HUDEP-2 (cell line): ENCODE measurements at regions not wholly inside any gene's neighbourhood (a gene's known extent, or its start where the extent isn't known, plus 50 kb on each side); places are given as distances from the start of the nearest gene placed in this dataset.

Experiments used
- DNase-seq, 76 experiments: peaks; one replicate each; lab custom pipeline; 2025; ENCODE audit not compliant: unreplicated experiment in 76 of 76; lab: John Stamatoyannopoulos, UW

DNA sequence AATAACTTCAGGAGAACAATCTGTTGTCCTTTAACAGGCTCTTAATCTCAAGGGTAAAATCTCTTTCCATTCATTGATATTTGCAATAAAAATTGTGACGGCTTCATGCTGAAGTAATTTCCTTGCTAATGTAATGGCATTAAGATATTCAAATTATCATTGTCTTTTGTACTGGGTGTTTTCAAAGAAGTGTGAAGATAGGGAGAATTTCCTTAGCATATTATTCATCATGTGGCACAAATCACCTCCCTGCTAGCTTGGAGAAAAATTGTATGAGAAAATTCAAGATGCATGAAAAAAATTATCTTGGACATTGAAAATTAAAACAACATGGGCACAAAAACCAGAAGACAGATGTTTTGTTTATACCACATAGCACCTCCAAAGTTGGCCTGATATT, 63.6 kb upstream of the ARID2 start:
- DNase-seq: no peak

DNA sequence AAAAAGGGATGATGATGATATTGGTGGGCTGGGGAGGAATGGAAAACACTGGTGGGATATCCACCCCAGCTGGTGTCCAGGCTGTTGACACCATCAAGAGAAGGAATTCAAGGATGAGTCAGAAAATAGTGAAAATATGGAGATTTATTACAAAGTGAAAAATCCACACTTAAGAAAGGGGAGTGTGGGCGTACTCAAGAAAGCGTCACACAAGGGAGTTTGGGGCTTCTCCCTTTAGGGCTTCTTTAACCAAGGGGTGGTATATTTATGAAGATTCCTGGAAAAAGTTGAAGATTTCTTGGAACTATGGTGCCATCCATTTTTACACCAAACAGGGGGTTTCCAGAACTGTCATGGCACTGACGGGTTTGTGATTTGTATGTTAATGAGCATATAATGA, 63.1 kb upstream of the ARID2 start:
- DNase-seq: no peak

DNA sequence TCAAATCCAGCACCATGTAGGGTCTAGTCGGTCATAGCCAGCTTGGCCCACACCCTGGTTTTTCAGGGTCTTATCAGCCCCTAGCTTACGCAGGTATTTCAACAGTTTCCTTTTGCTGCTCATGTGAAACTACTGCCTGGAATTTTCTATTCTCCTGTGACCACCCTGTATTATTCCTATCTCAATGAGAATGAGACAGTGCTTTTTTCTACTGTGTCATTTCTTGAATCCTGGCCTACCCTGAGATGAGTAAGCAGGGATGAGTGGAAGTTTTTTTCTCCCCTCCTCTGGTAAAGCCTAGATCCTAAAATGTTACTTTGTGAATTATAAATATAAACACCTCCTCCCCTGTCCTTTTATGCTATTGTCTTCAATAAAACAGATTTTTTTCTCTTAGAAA, 62.7 kb upstream of the ARID2 start:
- no peak for DNase-seq

DNA sequence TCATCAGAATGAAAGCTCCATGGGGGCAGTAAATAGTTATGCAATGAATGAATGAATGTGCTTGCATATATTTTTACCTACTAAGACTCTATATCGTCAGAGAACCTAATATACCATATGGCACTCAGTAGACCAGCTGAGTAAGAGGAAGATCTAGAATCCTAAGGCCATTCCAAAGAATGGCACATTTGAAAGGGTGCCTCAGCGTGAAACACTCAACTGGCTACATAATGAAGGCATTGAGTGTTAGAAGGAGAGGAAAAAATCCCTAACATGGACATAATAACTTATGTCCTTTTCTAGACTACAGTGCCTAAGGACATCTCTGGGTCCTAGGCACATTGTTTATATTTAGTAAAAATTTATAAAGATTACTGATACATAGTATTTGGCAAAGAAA, 61.7 kb upstream of the ARID2 start:
- DNase-seq: no peak

DNA sequence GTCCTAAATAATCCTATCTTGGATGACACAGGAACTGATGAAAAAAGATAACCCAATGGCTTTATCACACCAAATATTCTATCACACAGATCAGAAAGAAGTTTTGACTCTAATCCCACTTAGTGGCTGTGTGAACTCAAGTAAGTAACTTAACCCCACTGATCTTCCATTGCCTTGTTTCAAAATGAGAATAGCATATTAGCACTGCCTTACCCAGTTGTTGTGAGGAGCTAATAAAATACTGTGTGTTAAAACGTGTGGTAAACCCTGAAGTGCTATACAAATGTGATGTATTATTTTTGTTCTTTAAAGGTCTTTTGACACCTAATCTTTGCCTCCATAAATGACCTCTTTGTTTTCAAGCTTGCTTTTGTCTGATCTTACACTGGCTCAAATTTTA, 60.9 kb upstream of the ARID2 start:
- DNase-seq: no peak

DNA sequence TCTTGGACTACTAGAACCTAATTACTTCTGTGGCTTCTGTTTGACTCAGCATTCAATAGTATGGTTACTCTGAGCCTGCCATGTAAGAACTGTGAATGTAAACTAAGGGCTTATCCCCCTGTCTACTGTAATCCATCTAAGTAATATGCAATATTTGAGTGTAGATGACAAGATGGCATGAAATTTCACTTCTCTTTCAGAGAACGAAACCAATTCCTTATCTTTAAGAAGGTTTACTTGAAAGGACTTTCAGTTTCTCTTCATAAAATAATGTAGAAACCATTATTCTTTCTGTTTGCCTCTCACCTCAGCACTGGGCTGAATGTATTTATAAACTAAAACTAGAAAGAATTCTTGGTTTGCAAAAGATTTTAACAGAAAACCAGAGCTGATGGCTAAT, 60.4 kb upstream of the ARID2 start:
- DNase-seq: no peak

DNA sequence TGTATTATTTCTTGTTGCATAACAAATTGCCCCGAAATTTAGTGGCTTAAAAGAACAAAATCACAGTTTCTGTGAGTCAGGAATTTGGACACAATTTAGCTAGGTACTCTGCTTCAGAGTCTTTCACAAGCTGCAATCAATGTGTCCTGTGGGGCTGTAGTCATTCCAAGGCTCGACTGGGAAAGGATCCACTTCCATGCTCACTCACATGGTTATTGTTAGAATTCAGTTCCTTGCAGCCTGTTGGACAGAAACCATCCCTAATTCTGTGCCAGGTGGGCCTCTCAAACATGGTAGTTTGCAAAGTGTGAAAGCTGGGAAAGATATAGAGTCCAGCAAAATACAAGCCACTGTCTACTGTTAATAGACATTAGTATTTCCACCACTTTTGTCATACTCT, 59.7 kb upstream of the ARID2 start:
- no peak for DNase-seq

DNA sequence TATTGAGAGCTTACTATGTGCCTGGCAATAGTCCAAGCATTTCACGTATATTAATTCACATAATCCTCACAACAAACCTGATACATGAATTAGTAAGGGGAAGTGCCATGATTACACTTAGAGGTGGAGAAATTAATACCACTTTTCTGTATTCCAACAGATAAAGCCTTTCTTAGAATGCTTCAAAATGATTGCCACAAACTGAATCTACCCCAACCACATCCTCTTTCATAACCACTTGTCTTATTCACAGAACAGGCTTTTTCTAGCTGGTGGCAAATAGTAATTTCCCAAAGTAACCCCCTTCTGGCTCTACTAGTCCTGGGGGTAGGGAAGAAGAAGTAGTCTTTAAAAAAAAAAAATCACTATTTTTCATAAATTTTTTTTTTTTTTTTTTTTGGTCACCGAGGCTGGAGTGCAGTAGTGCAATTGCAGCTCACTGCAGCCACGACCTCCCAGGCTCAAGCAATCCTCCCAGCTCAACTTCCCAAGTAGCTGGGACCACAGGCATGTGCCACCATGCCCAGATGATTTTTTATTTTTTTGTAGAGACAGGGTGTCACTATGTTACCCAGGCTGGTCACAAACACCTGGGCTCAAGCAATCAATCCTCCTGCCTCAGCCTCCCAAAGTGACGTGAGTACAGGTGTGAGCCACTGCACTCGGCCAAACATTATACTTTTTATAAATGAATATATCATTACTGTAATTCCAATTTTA, 59.0 kb upstream of the ARID2 start:
- DNase-seq: no peak

DNA sequence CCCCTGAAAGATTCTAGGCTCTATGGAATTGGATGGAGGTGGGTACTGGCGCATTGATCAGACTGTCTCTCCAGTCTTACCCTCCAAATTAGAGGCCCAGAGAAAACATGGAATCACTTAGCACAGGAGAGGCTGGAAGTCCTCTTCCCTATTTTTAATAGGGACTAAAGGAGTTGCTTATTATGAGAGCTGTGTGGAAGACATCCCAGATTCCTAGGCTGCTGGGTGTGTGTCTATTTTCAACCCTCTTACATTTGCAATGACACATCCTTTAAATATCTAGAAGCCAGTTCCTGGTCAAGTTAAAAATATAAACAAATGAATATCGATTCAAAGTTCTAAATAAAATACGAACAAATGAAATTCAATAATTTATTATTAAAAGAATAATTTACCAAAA, 58.3 kb upstream of the ARID2 start:
- no peak for DNase-seq

DNA sequence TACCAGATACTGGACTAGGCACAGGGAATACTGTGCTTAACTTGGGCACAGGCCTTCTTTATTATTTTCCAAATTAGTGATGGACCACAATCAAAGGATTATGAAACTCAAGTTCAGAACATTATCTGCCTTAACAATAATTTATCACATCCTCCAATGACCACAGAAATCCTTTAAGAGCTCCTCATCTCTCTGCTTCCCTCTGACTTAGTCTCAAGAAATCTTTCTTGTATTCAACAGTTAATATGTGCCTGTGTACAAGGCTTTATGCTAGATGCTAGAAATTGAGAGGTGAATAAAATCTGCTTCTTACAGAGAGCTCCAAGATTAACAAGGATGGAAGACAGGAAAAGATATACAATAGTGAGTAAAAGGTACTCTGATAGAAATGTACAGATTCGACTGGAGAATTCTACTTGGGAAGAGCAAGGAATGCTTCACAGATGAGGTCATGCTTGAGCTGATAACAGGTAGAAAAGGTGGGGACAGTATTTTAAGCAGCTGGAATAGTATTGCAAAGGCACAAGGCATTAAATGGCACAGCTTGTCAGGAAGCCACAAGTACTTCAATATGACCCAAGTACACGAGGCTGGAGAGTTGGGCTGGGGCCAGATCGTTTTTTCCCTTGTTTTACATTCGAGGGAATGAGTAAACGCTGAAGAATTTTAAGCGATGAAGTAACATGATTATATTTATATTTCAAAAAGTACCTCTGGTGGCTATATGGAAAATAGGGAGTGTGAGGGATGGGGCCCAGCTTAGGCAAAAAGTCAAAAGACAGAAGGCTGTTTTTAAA, 55.1 kb upstream of the ARID2 start:
- no peak for DNase-seq

DNA sequence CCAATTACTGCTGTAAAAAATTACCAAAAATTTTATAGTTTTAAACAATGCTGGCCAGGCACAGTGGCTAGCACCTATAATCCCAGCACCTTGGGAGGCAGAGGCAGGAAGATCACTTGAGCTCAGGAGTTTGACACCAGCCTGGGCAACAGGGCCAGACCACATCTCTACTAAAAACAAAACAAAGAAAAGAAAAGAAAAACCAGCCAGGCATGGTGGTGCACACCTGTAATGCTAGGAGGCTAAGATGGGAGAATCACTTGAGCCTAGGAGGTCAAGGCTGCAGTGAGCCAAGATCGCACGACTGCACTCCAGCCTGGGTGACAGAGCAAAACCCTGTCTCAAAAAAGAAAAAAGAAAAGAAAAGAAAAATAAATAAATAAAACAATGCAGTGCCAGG, 54.0 kb upstream of the ARID2 start:
- DNase-seq: no peak
